ENCODE measurements at regions not wholly inside any gene's neighbourhood (a gene's known extent, or its start where the extent isn't known, plus 50 kb on each side); places are given as distances from the start of the nearest gene placed in this dataset.

DNA sequence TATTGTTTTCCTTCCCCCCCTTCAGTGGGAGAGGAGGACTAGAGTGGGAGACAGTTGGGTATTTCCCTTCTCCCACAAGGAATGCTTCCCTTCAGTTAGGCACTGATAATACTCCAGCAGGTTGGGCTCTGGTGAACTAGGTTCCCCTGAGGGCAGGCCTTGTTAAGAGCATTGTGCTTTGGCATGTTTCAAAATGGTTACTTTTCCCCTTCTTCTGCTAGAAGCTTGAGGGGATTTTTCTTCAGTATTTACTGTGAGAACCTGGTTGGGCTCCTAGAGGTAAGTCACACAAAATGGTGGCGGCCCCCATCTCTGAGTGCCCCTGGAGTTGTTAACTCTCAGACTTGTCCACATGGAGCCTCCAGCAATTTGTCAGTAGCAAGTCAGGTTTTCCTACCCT is 156.2 kb downstream of the CYB561 start:
- TF ChIP-seq, protein P1, sequence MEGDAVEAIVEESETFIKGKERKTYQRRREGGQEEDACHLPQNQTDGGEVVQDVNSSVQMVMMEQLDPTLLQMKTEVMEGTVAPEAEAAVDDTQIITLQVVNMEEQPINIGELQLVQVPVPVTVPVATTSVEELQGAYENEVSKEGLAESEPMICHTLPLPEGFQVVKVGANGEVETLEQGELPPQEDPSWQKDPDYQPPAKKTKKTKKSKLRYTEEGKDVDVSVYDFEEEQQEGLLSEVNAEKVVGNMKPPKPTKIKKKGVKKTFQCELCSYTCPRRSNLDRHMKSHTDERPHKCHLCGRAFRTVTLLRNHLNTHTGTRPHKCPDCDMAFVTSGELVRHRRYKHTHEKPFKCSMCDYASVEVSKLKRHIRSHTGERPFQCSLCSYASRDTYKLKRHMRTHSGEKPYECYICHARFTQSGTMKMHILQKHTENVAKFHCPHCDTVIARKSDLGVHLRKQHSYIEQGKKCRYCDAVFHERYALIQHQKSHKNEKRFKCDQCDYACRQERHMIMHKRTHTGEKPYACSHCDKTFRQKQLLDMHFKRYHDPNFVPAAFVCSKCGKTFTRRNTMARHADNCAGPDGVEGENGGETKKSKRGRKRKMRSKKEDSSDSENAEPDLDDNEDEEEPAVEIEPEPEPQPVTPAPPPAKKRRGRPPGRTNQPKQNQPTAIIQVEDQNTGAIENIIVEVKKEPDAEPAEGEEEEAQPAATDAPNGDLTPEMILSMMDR (IDR thresholded peaks at IDR 0.05; ENCODE audit: low read depth, low read length, poor library complexity, severe bottlenecking): no peak
- TF ChIP-seq EZH2phosphoT487 (IDR thresholded peaks at IDR 0.05; ENCODE audit: borderline replicate concordance, low read length): no peak
